Sigmoid colon (tissue), 4 donors: ENCODE measurements at regions not wholly inside any gene's neighbourhood (a gene's known extent, or its start where the extent isn't known, plus 50 kb on each side); places are given as distances from the start of the nearest gene placed in this dataset.

ENCODE experiments used
- EP300 ChIP-seq, 4 donors: sonication (generic); formaldehyde crosslinking; IDR thresholded peaks; one replicate each; pipeline ENCODE4 v1.6.1; 2017; ENCODE audit warnings: antibody characterized with exemption in 4 of 4
- POLR2A ChIP-seq, 2 donors: fragments of 450-650 bp; IDR thresholded peaks; one replicate each; pipeline ENCODE4 v1.6.1; 2016; ENCODE audit warnings: antibody characterized with exemption in 2 of 2, mild to moderate bottlenecking in 2 of 2, moderate library complexity in 2 of 2
- POLR2AphosphoS5 ChIP-seq, 4 donors: sonication (generic); formaldehyde crosslinking; IDR thresholded peaks; one replicate each; pipeline ENCODE4 v1.6.1; 2017; ENCODE audit warnings: antibody characterized with exemption in 4 of 4
- TF ChIP-seq, protein P1 (sequence below), 4 experiments: fragments of 450-650 bp in 3 of 4; fragments of 200-600 bp in 1 of 4; IDR thresholded peaks; one replicate each; pipeline ENCODE4 v1.5.1; 2016 to 2019; ENCODE audit warnings: antibody characterized with exemption in 4 of 4, mild to moderate bottlenecking in 3 of 4, moderate library complexity in 2 of 4

DNA sequence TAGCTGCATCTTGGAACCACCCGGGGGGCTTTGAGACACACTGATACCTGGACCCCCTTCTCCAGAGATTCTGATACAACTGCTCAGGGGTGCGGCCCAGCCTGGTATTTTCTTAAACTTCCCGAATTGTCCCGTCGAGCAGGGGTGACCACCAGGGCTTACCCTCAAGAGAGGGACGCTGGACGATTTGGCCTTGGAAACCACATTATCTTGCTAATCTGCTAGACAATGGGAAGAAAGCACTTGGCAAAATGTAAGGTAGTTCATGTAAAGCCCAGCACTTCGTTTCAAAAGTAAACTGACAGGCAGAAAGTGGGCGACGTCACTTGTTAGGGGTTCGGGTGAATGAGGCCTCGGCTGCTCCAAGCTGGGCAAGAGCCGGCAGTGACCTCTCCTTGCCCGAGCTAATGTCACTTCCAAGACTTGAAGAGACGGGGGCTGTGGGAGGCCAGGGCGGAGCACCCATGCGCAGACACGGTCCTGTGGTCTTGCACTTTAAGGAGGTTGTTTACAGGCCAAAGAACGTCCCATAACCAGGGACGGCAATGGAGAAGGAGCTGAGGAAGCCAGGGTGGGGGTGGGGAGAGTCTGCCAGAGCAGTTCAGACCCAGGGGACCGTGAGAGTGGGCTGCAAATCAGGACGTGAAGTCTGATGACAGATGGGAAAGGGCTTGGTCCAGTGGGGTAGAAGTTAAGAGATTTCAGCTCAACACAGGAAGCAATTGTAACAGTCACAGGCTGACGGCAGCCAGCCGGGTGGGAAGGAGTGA lies 152.7 kb upstream of the GSE1 start:
- no peak for TF ChIP-seq EP300 (IDR thresholded peaks at IDR 0.05)
- TF ChIP-seq POLR2A (IDR thresholded peaks at IDR 0.05) = no peak
- TF ChIP-seq, protein P1, sequence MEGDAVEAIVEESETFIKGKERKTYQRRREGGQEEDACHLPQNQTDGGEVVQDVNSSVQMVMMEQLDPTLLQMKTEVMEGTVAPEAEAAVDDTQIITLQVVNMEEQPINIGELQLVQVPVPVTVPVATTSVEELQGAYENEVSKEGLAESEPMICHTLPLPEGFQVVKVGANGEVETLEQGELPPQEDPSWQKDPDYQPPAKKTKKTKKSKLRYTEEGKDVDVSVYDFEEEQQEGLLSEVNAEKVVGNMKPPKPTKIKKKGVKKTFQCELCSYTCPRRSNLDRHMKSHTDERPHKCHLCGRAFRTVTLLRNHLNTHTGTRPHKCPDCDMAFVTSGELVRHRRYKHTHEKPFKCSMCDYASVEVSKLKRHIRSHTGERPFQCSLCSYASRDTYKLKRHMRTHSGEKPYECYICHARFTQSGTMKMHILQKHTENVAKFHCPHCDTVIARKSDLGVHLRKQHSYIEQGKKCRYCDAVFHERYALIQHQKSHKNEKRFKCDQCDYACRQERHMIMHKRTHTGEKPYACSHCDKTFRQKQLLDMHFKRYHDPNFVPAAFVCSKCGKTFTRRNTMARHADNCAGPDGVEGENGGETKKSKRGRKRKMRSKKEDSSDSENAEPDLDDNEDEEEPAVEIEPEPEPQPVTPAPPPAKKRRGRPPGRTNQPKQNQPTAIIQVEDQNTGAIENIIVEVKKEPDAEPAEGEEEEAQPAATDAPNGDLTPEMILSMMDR (IDR thresholded peaks at IDR 0.05) = no peak
- TF ChIP-seq POLR2AphosphoS5 (IDR thresholded peaks at IDR 0.05) = no peak
